ENCODE measurements at regions not wholly inside any gene's neighbourhood (a gene's known extent, or its start where the extent isn't known, plus 50 kb on each side); places are given as distances from the start of the nearest gene placed in this dataset.

- TF ChIP-seq MXI1 (IDR thresholded peaks at IDR 0.05; ENCODE audit: borderline replicate concordance, low read depth, low read length) (no peak), CTCF (conservative IDR thresholded peaks at IDR 0.05; ENCODE audit: low read depth, low read length) (no peak), SMC3 (IDR thresholded peaks at IDR 0.05; ENCODE audit: low read depth, low read length) (no peak), ELK1 (IDR thresholded peaks at IDR 0.05; ENCODE audit: borderline replicate concordance, low read depth, low read length) (no peak), POLR2A (IDR thresholded peaks at IDR 0.05; ENCODE audit: low read depth, low read length) (no peak), MAFK (IDR thresholded peaks at IDR 0.05; ENCODE audit: low read depth, low read length) (no peak), CEBPB (IDR thresholded peaks at IDR 0.05; ENCODE audit: low read depth, low read length) (no peak), CHD1 (IDR thresholded peaks at IDR 0.05; ENCODE audit: low read depth, low read length) (no peak)
Measured at GRCh38 chr7:142581341-142581740, 167.9 kb upstream of the PRSS1 start.
